Activated CD4-positive, alpha-beta T cell treated with anti-CD3 and anti-CD28 coated beads, Interleukin-2, amount 50 U/mL, for 48 hours (primary cell): ENCODE measurements at regions not wholly inside any gene's neighbourhood (a gene's known extent, or its start where the extent isn't known, plus 50 kb on each side); places are given as distances from the start of the nearest gene placed in this dataset.
"Not testable (repeated sequence)": the region's sequence is repeated elsewhere in the genome, so short reads cannot be mapped to it uniquely, and the experiment has no call there.

ENCODE experiments used
- DNase-seq, 2 experiments: peaks; one replicate each; pipeline ENCODE4 v3.0.0-alpha.2; 2020

- DNase-seq = no peak
These were observed 159.6 kb upstream of the RAB6C start for GRCh38 chr2:129819855-129820254.

- DNase-seq = no peak
These were observed 158.6 kb upstream of the RAB6C start for GRCh38 chr2:129820908-129821307.

DNA sequence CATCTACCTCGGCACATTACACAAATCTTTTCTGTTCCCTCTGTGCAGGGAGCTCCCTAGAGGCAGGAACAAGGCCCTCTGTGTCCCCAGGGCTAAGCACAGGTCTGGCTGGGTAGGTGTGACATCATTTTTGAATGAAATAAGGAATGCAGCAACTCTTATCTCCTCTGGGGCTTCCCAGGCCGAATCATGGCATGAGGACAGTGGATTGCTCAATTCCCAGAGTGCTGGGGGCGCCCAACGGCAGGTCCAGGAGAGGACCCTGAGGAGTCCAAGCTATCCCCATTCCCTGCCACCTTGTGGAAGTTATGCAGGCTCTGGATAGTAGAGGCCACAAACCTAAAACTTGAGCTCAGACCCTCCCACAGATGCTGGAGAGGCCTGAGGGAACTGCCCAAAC lies 158.0 kb upstream of the RAB6C start:
- no peak for DNase-seq

- no peak for DNase-seq
These were observed 156.4 kb upstream of the RAB6C start for GRCh38 chr2:129823044-129823443.

- no peak for DNase-seq
These were observed 152.0 kb upstream of the RAB6C start for GRCh38 chr2:129827311-129828090.

- DNase-seq = no peak
These were observed 150.7 kb upstream of the RAB6C start for GRCh38 chr2:129828792-129829191.

GRCh38 chr2:129829588-129829987 lies 149.9 kb upstream of the RAB6C start:
- DNase-seq = no peak

DNA sequence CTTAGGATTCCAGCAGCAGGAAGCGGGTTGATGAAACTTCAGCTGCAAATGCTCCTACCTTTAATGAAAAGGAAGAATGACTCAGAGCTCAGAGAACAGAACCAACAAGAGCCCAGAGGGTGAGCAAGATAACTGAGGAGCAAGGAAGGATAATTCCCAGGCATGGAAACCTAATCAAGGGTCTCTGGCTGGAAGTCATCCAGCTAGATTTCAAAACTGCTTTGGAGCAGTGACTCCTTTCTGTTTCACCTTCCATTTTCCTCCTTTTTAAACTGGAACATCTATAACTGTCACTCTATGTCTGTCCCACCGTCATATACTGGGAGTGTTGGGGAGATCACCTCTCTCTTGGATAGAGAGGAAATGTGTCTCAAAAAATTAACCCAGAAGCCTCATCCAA lies 148.4 kb upstream of the RAB6C start:
- DNase-seq = no peak

GRCh38 chr2:129833465-129833864 lies 146.0 kb upstream of the RAB6C start:
- DNase-seq = not testable (repeated sequence)

DNA sequence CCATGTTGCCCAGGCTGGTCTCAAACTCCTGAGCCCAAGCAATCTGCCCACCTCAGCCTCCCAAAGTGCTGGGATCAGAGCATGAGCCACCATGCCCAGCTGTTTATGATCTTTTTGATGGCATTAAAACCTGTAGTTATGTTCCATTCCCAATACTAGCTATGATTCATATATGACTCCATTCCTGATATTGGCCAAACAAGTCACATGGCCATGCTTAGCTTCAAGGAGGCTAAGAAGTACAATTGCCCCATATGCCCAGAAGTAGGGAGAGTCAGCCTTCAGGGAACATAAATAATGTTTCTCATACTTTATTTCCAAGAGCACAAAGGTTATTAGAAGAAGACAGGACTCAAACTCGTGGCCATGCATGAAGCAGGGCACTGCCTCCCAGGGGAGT lies 132.4 kb upstream of the RAB6C start:
- DNase-seq = no peak

- no peak for DNase-seq
These were observed 129.8 kb upstream of the RAB6C start for GRCh38 chr2:129849559-129850160.

DNA sequence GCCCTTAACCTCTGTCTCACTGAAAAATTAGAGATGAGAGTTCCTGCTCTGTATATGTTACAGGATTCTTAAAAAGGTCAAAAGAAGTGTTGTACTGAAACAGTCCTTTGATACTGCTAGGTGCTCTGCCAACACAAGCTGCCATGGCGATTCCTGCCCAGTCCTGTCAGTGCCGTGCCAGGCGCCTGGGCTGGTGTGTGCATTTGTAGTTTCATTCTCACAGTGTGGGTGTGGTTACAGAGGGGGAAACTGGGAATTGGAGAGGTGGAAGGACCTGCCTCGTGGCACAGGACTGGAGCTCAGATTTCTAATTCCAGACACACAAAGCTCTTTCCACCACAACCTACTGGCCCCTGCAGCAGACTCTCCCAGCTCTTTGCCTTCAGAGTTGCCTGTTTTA lies 122.3 kb upstream of the RAB6C start:
- DNase-seq = no peak

DNA sequence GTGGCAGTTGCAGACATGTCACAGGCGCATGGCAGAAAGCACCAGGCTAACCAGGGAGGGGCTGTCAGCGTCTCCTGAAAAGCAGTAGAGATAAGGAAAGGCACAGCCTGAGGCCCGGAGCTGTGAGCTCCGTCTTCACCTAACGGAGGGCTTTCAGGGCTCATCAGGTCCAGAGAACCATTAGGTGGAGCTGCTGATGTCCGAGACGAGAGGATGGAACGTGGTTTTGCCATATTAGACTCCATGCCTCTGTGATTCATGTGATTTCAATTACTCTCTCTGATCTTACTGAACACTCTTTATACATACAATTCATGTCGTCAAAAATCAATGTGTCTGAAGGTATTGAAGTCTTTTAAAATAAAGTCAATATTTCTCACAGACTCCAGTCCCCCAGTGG lies 120.3 kb upstream of the RAB6C start:
- no peak for DNase-seq

GRCh38 chr2:129860088-129860487 lies 119.4 kb upstream of the RAB6C start:
- DNase-seq = no peak

- no peak for DNase-seq
These were observed 117.7 kb upstream of the RAB6C start for GRCh38 chr2:129861666-129862288.

DNA sequence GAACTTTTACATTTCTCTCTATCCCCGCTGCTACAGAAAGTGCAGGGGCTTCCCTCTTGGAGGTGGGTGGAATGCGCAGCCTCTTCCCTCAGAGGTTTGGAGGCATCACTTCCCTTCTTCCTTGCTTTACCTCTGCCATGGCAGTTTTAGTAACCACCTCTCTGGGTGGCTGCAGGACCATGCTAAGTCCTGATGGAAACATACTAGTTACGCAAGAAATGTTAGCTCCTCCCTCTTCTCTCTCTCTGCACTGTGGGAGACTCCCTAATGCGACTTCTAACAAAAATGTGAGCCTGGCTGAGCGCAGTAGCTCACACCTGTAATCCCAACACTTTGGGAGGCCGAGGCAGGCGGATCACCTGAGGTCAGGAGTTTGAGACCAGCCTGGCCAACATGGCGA lies 116.8 kb upstream of the RAB6C start:
- DNase-seq = no peak

DNA sequence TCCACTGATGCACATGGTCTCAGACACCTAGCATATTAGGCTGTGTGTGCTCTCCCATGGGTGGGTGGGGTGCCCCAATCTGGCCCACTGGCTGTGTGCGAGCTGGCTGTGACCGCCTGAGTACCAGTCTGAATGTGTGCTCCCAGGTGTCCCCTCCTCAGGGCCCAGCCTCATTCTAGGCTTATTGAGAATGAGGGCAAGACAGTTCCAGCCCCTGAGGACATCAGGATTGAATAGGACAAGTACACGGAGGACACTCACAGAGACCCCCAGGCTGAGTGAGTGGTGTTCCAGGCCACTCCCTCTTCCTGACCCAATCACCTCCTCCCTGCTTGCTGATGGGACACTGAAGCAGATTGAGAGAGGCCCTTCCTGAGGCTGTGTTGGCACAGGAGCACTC lies 116.1 kb upstream of the RAB6C start:
- no peak for DNase-seq

DNA sequence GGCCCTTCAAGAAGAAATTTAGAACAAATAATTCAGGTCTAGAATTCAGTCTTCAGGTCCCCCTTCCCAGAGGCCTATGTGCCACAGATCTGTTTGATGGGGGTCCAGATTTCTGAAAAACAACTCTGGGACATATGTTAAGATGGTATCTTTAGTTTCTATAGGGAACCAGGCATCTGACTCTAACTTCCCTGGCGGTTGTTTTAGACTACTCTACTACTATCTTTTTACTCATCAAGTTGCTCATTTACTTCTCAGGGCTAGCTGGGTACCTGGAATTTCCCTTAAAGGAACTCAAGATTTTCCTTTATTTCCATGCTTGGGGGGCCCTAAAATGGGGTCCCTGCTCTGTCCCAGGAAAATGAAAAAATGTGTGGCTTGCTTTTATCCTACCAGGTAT lies 114.7 kb upstream of the RAB6C start:
- DNase-seq = no peak

GRCh38 chr2:129865976-129866375 lies 113.5 kb upstream of the RAB6C start:
- DNase-seq = no peak

DNA sequence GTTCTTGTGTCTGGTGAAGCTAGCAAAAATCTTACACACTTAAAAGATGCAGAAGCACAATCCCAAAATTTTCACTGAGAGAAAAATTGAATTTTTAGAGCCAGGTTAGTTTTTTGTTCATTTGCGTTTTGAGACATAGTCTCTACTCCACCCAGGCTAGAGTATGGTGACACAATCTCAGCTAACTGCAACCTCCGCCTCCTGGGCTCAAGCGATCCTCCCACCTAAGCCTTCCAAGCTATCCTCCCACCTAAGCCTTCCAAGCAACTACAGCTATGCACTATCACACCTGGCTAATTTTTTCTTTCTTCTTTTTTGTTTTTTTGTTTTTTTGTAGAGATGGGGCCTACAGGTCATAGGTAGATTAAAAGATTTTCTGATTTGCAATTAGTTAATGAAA lies 113.1 kb upstream of the RAB6C start:
- DNase-seq = no peak

DNA sequence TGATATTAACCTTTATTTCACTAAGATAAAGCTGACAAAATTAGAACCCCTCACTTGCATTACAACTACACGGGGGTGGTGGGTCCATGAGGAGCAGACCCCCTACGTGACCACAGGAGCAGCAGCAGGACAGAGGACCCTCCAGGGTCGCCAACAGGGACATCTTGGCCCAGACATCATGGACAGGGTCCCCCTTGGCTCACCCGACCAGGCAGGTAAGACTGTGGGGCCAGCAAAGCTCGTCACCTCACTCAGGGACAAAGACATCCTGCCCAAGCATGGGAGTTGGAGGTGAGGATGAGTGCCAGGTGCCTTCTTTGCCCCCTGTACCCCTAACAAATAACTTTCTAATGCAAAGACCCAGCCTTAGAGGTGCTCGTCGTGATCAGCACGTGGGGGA lies 111.3 kb upstream of the RAB6C start:
- DNase-seq = no peak

- DNase-seq = no peak
These were observed 108.7 kb upstream of the RAB6C start for GRCh38 chr2:129870685-129871241.

DNA sequence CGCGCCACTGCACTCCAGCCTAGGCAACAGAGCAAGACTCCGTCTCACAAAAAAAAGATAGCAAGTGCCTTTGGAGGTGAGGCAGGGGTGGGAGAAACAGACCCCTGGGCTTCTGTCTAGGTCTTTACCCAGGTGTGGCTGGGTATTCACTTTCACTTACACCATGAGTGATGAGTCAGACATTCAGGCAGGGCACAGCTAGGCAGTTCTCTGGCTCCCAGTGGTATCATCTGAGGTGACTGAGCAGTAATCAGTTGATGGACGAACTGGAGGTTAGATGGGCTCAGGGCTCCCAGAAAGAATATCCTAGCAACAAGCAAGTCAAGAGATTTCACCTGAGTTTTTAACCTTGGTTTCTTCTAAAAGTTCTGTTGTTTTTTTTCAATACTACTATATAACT lies 107.0 kb upstream of the RAB6C start:
- DNase-seq = no peak

- no peak for DNase-seq
These were observed 102.9 kb upstream of the RAB6C start for GRCh38 chr2:129876541-129876940.
